ENCODE measurements at regions not wholly inside any gene's neighbourhood (a gene's known extent, or its start where the extent isn't known, plus 50 kb on each side); places are given as distances from the start of the nearest gene placed in this dataset.
A peak's percentile ranks its signal among the peaks of the same experiment; 100 is the strongest.

DNA sequence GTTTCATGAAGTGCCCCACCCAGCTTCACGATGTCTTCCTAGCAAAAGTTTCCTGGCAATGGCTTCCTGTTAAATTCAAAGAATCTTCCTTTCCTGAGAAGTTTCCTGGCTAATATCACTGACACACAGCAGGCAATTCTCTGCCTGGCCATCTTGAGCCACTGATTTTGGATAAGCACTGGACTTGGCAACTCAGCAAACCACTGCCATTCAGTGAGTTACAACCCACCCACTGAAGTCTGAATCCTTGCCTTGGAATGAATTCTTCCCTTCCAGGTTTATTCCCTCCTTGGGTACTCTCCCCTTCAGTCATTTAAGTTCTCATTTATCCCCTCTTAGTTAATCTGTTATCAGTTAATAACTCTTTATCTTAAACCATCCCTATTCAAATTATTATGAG lies 426.0 kb downstream of the MBD2 start:
- no peaks in the 10 kb centered on the region for H3K27me3 ChIP-seq
- TF ChIP-seq CTCF (IDR thresholded peaks at IDR 0.05) = no peak
- DNase-seq (ENCODE audit: extremely low spot score in 2 of 2) = no peak
- intact Hi-C loops (cut with DNase I) = no loop called here
- no peak overlapping the region for H3K4me3 ChIP-seq
- H3K36me3 ChIP-seq = no peaks in the 10 kb centered on the region
- no peaks in the 10 kb centered on the region for H3K9me3 ChIP-seq
- no peaks in the 10 kb centered on the region for H3K4me1 ChIP-seq
- H3K27ac ChIP-seq = peak overlapping the region; percentile 38

DNA sequence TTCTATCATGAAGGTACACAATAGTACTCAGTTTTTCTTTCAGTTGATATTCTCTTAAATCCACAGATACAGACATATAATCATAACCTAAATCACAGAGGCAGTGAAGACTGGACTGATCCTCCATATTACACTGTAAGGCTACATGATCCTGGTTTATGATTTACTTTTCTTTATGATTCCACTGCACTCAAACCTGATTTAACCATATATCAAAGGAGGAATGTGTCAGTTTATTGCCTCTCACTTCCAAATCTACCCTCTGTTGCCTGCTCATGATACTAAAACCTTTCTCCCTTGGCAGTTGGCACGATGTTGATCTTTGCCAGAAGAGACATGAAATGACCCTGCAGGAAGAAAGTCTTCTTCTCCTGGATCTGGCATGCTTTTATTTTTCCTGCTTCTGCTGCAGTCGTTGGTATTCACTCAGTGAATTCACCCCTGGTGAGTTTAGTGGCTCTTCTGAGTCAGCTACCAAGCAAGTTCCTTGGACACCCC lies 426.4 kb downstream of the MBD2 start:
- Histone ChIP-seq H3K4me3 (no peak overlapping the region), H3K4me1 (no peaks in the 10 kb centered on the region), H3K27me3 (no peaks in the 10 kb centered on the region), H3K27ac (peak overlapping the region; percentile 38), H3K36me3 (no peaks in the 10 kb centered on the region), H3K9me3 (no peaks in the 10 kb centered on the region)
- no peak for DNase-seq (ENCODE audit: extremely low spot score in 2 of 2)
- TF ChIP-seq POLR2AphosphoS5 (IDR thresholded peaks at IDR 0.05; ENCODE audit: insufficient read depth in 1 of 2, low read depth in 1 of 2) (no peak), POLR2A (IDR thresholded peaks at IDR 0.05) (no peak), CTCF (IDR thresholded peaks at IDR 0.05) (no peak)
- intact Hi-C loops (cut with DNase I) = no loop called here

- Histone ChIP-seq H3K4me3 (no peak overlapping the region), H3K36me3 (no peaks in the 10 kb centered on the region), H3K27ac (peak overlapping the region; percentile 41), H3K4me1 (no peaks in the 10 kb centered on the region), H3K9me3 (no peaks in the 10 kb centered on the region), H3K27me3 (no peaks in the 10 kb centered on the region)
- intact Hi-C loops (cut with DNase I) = no loop called here
- TF ChIP-seq CTCF (IDR thresholded peaks at IDR 0.05) (no peak), POLR2A (IDR thresholded peaks at IDR 0.05) (no peak), POLR2AphosphoS5 (IDR thresholded peaks at IDR 0.05; ENCODE audit: insufficient read depth in 1 of 2, low read depth in 1 of 2) (no peak)
- no peak for DNase-seq (ENCODE audit: extremely low spot score in 2 of 2)
Observed at GRCh38 chr18:53796040-53796729, 428.3 kb downstream of the MBD2 start.

- Histone ChIP-seq H3K9me3 (no peaks in the 10 kb centered on the region), H3K4me1 (no peaks in the 10 kb centered on the region), H3K27ac (peak overlapping the region; percentile 41), H3K36me3 (no peaks in the 10 kb centered on the region), H3K4me3 (no peak overlapping the region), H3K27me3 (no peaks in the 10 kb centered on the region)
- no peak for DNase-seq (ENCODE audit: extremely low spot score in 2 of 2)
- intact Hi-C loops (cut with DNase I) = no loop called here
- TF ChIP-seq POLR2A (IDR thresholded peaks at IDR 0.05) = no peak
- TF ChIP-seq CTCF (IDR thresholded peaks at IDR 0.05) = no peak
- TF ChIP-seq POLR2AphosphoS5 (IDR thresholded peaks at IDR 0.05; ENCODE audit: insufficient read depth in 1 of 2, low read depth in 1 of 2) = no peak
Observed at GRCh38 chr18:53795610-53796009, 428.9 kb downstream of the MBD2 start.

DNA sequence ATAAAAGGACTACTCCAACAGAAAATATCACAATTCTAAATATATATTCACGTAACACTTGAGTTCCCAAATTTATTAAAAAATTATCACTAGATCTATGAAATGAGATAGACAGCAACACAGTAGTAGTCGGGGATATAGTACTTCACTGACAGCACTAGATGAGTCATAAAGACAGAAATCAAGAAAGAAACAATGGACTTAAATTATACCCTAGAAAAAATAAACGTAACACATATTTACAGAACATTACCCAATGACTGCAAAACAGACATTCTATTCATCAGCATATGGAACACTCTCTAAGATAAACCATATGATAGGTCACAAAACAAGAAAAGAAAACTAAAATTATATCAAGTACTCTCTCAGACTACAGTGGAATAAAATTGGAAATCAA lies 429.4 kb downstream of the MBD2 start:
- TF ChIP-seq POLR2A (IDR thresholded peaks at IDR 0.05) = no peak
- no peak for TF ChIP-seq POLR2AphosphoS5 (IDR thresholded peaks at IDR 0.05; ENCODE audit: insufficient read depth in 1 of 2, low read depth in 1 of 2)
- no peak for TF ChIP-seq CTCF (IDR thresholded peaks at IDR 0.05)
- Histone ChIP-seq H3K27ac (no peak overlapping the region), H3K9me3 (no peaks in the 10 kb centered on the region), H3K4me1 (no peaks in the 10 kb centered on the region), H3K4me3 (no peak overlapping the region), H3K27me3 (no peaks in the 10 kb centered on the region), H3K36me3 (no peaks in the 10 kb centered on the region)
- intact Hi-C loops (cut with DNase I) = no loop called here
- no peak for DNase-seq (ENCODE audit: extremely low spot score in 2 of 2)
